Cardiac fibroblast (primary cell): ENCODE measurements at regions not wholly inside any gene's neighbourhood (a gene's known extent, or its start where the extent isn't known, plus 50 kb on each side); places are given as distances from the start of the nearest gene placed in this dataset.

Experiments used
- DNase-seq, 2 donors: peaks; one replicate each; pipeline versions ENCODE4 v3.0.0 to v3.0.0-alpha.2; 2010; ENCODE audit warnings: low read depth in 2 of 2
- H3K4me3 ChIP-seq, 2 donors: replicated peaks in 1 of 2; 1 replicate in 1 of 2; 2 replicates in 1 of 2; pipeline ENCODE4 v1.5.1; 2011; ENCODE audit warnings: low read depth in 2 of 2, low read length in 2 of 2, mild to moderate bottlenecking in 2 of 2, moderate library complexity in 1 of 2
- CTCF ChIP-seq: IDR thresholded peaks from one replicate; pipeline ENCODE4 v1.5.1; 2011; ENCODE audit warnings: low read depth, mild to moderate bottlenecking, low read length, inconsistent platforms

- no peak for DNase-seq
- H3K4me3 ChIP-seq: no peak overlapping the region
- TF ChIP-seq CTCF: no peak
Measured at GRCh38 chr12:92537290-92537960, 165.4 kb upstream of the PLEKHG7 start.

GRCh38 chr12:92535961-92536360 is 166.8 kb upstream of the PLEKHG7 start:
- H3K4me3 ChIP-seq: no peak overlapping the region
- DNase-seq: no peak
- TF ChIP-seq CTCF: no peak

GRCh38 chr12:92533280-92533890 is 169.4 kb upstream of the PLEKHG7 start:
- H3K4me3 ChIP-seq: no peak overlapping the region
- no peak for TF ChIP-seq CTCF
- DNase-seq: peak; percentile 56 to 79

DNA sequence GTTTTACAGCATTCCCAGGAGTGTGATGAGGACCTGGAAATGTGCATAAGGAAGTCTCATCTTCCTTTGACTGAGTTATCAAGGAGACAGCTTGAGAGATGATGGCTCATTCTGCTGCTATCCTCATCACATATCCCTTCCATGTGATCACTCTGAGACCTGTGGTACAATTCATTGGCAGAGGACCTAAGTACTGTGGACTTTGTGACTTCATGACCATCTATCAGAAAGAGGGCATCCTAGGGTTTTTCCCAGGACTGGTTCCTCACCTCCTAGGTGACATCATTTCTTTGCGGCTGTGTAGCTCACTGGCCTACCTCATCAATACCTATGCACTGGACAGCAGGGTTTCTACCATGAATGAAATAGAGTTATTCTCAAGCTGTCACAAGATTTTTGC is 172.1 kb upstream of the PLEKHG7 start:
- DNase-seq: no peak
- H3K4me3 ChIP-seq: no peak overlapping the region
- TF ChIP-seq CTCF: no peak

- TF ChIP-seq CTCF: no peak
Measured at GRCh38 chr12:92529944-92530343, 172.8 kb upstream of the PLEKHG7 start.

DNA sequence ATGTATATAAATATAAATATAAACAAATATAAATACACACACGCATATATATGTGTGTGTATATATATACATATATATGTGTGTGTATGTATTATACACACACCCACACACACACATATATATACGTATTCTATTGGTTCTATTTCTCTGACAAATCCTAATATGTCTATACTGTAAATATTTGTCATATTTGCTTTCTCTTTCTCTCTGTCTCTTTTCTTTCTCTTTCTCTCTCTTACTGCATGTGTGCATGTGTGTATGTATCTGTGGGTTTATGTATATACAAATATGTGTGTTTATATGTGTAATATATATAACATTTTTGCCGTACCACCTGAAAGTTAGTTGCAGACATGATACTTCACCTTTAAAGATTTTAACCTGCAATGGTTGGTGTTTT is 174.2 kb upstream of the PLEKHG7 start:
- H3K4me3 ChIP-seq: no peak overlapping the region
- no peak for TF ChIP-seq CTCF
- DNase-seq: no peak

More at GRCh38 chr12:92529944-92530343, 172.8 kb upstream of the PLEKHG7 start:
- no peak overlapping the region for H3K4me3 ChIP-seq
- DNase-seq: no peak

GRCh38 chr12:92528097-92528496 is 174.7 kb upstream of the PLEKHG7 start:
- no peak overlapping the region for H3K4me3 ChIP-seq
- peak; percentile 14 for TF ChIP-seq CTCF
- DNase-seq: no peak
